Type B pancreatic cell (in vitro differentiated cells): ENCODE measurements at regions not wholly inside any gene's neighbourhood (a gene's known extent, or its start where the extent isn't known, plus 50 kb on each side); places are given as distances from the start of the nearest gene placed in this dataset.

Experiments
- DNase-seq: peaks from one replicate; pipeline ENCODE4 v3.0.0; 2021; ENCODE audit warnings: mixed read lengths; ENCODE audit not compliant: unreplicated experiment; ENCODE audit errors: extremely low spot score
- H3K27ac Mint-ChIP-seq: 2 replicates; pipeline ENCODE4 v1.8.0; 2021; ENCODE audit warnings: mild to moderate bottlenecking, mixed read lengths
- H3K27me3 Mint-ChIP-seq: 2 replicates; pipeline ENCODE4 v1.8.0; 2021; ENCODE audit warnings: mixed read lengths
- H3K36me3 Mint-ChIP-seq: 2 replicates; pipeline ENCODE4 v1.8.0; 2021; ENCODE audit warnings: mixed read lengths
- H3K4me1 Mint-ChIP-seq: one replicate; pipeline ENCODE4 v1.8.0; 2021; ENCODE audit warnings: mixed read lengths; ENCODE audit not compliant: unreplicated experiment
- H3K4me3 Mint-ChIP-seq: 2 replicates; pipeline ENCODE4 v1.8.0; 2021; ENCODE audit warnings: mild to moderate bottlenecking, mixed read lengths
- H3K9me3 Mint-ChIP-seq: 2 replicates; pipeline ENCODE4 v1.8.0; 2021; ENCODE audit warnings: mixed read lengths
- CTCF ChIP-seq: fragments of 200-600 bp; sonication (generic); conservative IDR thresholded peaks from 2 replicates; pipeline ENCODE4 v1.5.0; 2021; ENCODE audit warnings: antibody characterized with exemption, mild to moderate bottlenecking

- no peaks in the 10 kb centered on the region for H3K4me1 Mint-ChIP-seq
- no peaks in the 10 kb centered on the region for H3K9me3 Mint-ChIP-seq
- TF ChIP-seq CTCF = no peak
- H3K27ac Mint-ChIP-seq = no peak overlapping the region
- H3K4me3 Mint-ChIP-seq = no peak overlapping the region
- no peak for DNase-seq
- no peaks in the 10 kb centered on the region for H3K36me3 Mint-ChIP-seq
- no peaks in the 10 kb centered on the region for H3K27me3 Mint-ChIP-seq
These were observed 509.5 kb upstream of the PAPPA start for GRCh38 chr9:115643948-115644727.

GRCh38 chr9:115649991-115650472, 503.6 kb upstream of the PAPPA start:
- Mint-ChIP-seq H3K27me3 (peaks cover 4% of the 10 kb centered on the region), H3K36me3 (no peaks in the 10 kb centered on the region), H3K4me1 (peaks cover 17% of the 10 kb centered on the region), H3K27ac (no peak overlapping the region), H3K4me3 (no peak overlapping the region), H3K9me3 (no peaks in the 10 kb centered on the region)
- DNase-seq = no peak
- no peak for TF ChIP-seq CTCF

- H3K36me3 Mint-ChIP-seq = no peaks in the 10 kb centered on the region
- DNase-seq = no peak
- no peak overlapping the region for H3K27ac Mint-ChIP-seq
- H3K9me3 Mint-ChIP-seq = no peaks in the 10 kb centered on the region
- no peak overlapping the region for H3K4me3 Mint-ChIP-seq
- no peak for TF ChIP-seq CTCF
- H3K27me3 Mint-ChIP-seq = peaks cover 4% of the 10 kb centered on the region
- H3K4me1 Mint-ChIP-seq = peaks cover 17% of the 10 kb centered on the region
These were observed 502.8 kb upstream of the PAPPA start for GRCh38 chr9:115650768-115651167.

GRCh38 chr9:115651461-115651860, 502.1 kb upstream of the PAPPA start:
- Mint-ChIP-seq H3K36me3 (no peaks in the 10 kb centered on the region), H3K9me3 (no peaks in the 10 kb centered on the region), H3K27ac (no peak overlapping the region), H3K27me3 (peaks cover 4% of the 10 kb centered on the region), H3K4me1 (peaks cover 17% of the 10 kb centered on the region), H3K4me3 (no peak overlapping the region)
- no peak for TF ChIP-seq CTCF
- DNase-seq = no peak

GRCh38 chr9:115653171-115653606, 500.4 kb upstream of the PAPPA start:
- Mint-ChIP-seq H3K27me3 (peaks cover 4% of the 10 kb centered on the region), H3K9me3 (no peaks in the 10 kb centered on the region), H3K27ac (no peak overlapping the region), H3K4me1 (peaks cover 17% of the 10 kb centered on the region), H3K4me3 (no peak overlapping the region), H3K36me3 (no peaks in the 10 kb centered on the region)
- no peak for DNase-seq
- no peak for TF ChIP-seq CTCF
